H1 (cell line): ENCODE measurements at regions not wholly inside any gene's neighbourhood (a gene's known extent, or its start where the extent isn't known, plus 50 kb on each side); places are given as distances from the start of the nearest gene placed in this dataset.

Source experiments
- CTCF ChIA-PET: fragments of 300-600 bp; sonication (Branson Sonifier 250); formaldehyde crosslinking; loops from one replicate; lab custom pipeline; 2021; ENCODE audit not compliant: partially characterized antibody; lab: Charles Lee
- POLR2A ChIA-PET: fragments of 300-600 bp; sonication (Branson Sonifier 250); formaldehyde crosslinking; loops from one replicate; lab custom pipeline; 2021; ENCODE audit warnings: inconsistent platforms; ENCODE audit not compliant: partially characterized antibody; lab: Charles Lee
- DNase-seq, 2 experiments: peaks; one replicate each; pipeline versions ENCODE4 v3.0.0 to v3.0.0-alpha.2; 2010 to 2022; ENCODE audit warnings: low spot score in 2 of 2, low read depth in 1 of 2, mixed read lengths in 1 of 2
- FAIRE-seq: peaks from 2 replicates; lab custom pipeline; 2011; peaks lifted over from hg19 to GRCh38; lab: Jason Lieb, UNC
- H2AFZ ChIP-seq: 2 replicates; pipeline ENCODE4 v1.8.1; 2012; ENCODE audit warnings: low read length, inconsistent platforms
- H2AK5ac ChIP-seq: 2 replicates; pipeline ENCODE4 v1.6.1; 2013; ENCODE audit warnings: low read depth, low read length
- H2BK120ac ChIP-seq: replicated peaks from 2 replicates; pipeline ENCODE3; 2013; ENCODE audit warnings: low read depth, low read length, inconsistent platforms
- H2BK12ac ChIP-seq: 2 replicates; pipeline ENCODE4 v1.6.1; 2013; ENCODE audit warnings: low read depth, low read length
- H2BK15ac ChIP-seq: 2 replicates; pipeline ENCODE4 v1.6.1; 2013; ENCODE audit warnings: low read length
- H2BK20ac ChIP-seq: 2 replicates; pipeline ENCODE4 v1.6.1; 2013; ENCODE audit warnings: low read length
- H2BK5ac ChIP-seq: 2 replicates; pipeline ENCODE4 v1.6.1; 2013; ENCODE audit warnings: low read depth, low read length
- H3K14ac ChIP-seq: 2 replicates; pipeline ENCODE4 v1.6.1; 2013; ENCODE audit warnings: inconsistent platforms; ENCODE audit not compliant: insufficient read length
- H3K18ac ChIP-seq: 2 replicates; pipeline ENCODE4 v1.6.1; 2013; ENCODE audit warnings: low read length; ENCODE audit errors: extremely low read depth
- H3K23ac ChIP-seq: 2 replicates; pipeline ENCODE4 v1.6.1; 2013; ENCODE audit warnings: inconsistent platforms; ENCODE audit not compliant: insufficient read length
- H3K23me2 ChIP-seq: 2 replicates; pipeline ENCODE4 v1.6.1; 2013; ENCODE audit warnings: low read depth, low read length
- H3K27ac ChIP-seq: 2 replicates; pipeline ENCODE4 v1.6.1; 2011; ENCODE audit warnings: low read depth, low read length, inconsistent platforms
- H3K27me3 ChIP-seq, 4 experiments: replicated peaks in 1 of 4; 1 replicate in 1 of 4; 2 replicates in 3 of 4; pipeline versions ENCODE4 v1.6.1 to v1.8.1; 2011 to 2013; ENCODE audit warnings: low read length in 3 of 4, mild to moderate bottlenecking in 3 of 4, inconsistent platforms in 2 of 4, mixed read lengths in 2 of 4, moderate library complexity in 1 of 4; ENCODE audit not compliant: control insufficient read depth in 3 of 4, insufficient read depth in 3 of 4; ENCODE audit errors: extremely low read depth in 1 of 4
- H3K36me3 ChIP-seq, 4 experiments: 2 replicates each; pipeline versions ENCODE4 v1.6.1 to v1.8.1; 2011 to 2013; ENCODE audit warnings: mild to moderate bottlenecking in 4 of 4, low read length in 3 of 4, moderate library complexity in 2 of 4, control low read depth in 1 of 4, inconsistent platforms in 1 of 4; ENCODE audit not compliant: insufficient read depth in 4 of 4, control insufficient read depth in 2 of 4
- H3K4ac ChIP-seq: replicated peaks from 2 replicates; pipeline ENCODE3; 2013; ENCODE audit warnings: low read length, low read depth, mixed read lengths, inconsistent platforms; ENCODE audit not compliant: insufficient read length
- H3K4me1 ChIP-seq, 4 experiments: replicated peaks in 1 of 4; 1 replicate in 1 of 4; 2 replicates in 3 of 4; pipeline versions ENCODE4 v1.6.1 to v1.8.1; 2011 to 2013; ENCODE audit warnings: low read length in 3 of 4, inconsistent platforms in 2 of 4, mixed read lengths in 1 of 4; ENCODE audit not compliant: insufficient read depth in 4 of 4, control insufficient read depth in 3 of 4
- H3K4me2 ChIP-seq, 2 experiments: 2 replicates each; pipeline versions ENCODE4 v1.6.1 to v1.8.1; 2011 to 2013; ENCODE audit warnings: low read depth in 2 of 2, low read length in 2 of 2, control low read depth in 1 of 2, inconsistent platforms in 1 of 2, mild to moderate bottlenecking in 1 of 2; ENCODE audit not compliant: insufficient read depth in 1 of 2
- H3K4me3 ChIP-seq, 4 experiments: fragments of 200-600, 300-600 bp in 1 of 4; sonication (generic), shearing (Covaris generic), sonication (Bioruptor Twin) in 1 of 4; 2 replicates each; pipeline versions ENCODE4 v1.5.1 to v1.8.1; 2011 to 2016; ENCODE audit warnings: low read length in 4 of 4, low read depth in 3 of 4, control low read depth in 2 of 4, inconsistent platforms in 2 of 4, mild to moderate bottlenecking in 2 of 4, mixed read lengths in 1 of 4, moderate library complexity in 1 of 4; ENCODE audit not compliant: insufficient read depth in 2 of 4; ENCODE audit errors: extremely low read depth in 1 of 4
- H3K56ac ChIP-seq: replicated peaks from 2 replicates; pipeline ENCODE3; 2013; ENCODE audit warnings: low read depth, mild to moderate bottlenecking, mixed read lengths, low read length, inconsistent platforms; ENCODE audit not compliant: insufficient read length
- H3K79me1 ChIP-seq: 2 replicates; pipeline ENCODE4 v1.6.1; 2013; ENCODE audit warnings: low read depth, low read length, control low read depth
- H3K79me2 ChIP-seq, 2 experiments: 2 replicates each; pipeline versions ENCODE4 v1.6.1 to v1.8.1; 2012 to 2013; ENCODE audit warnings: low read length in 2 of 2, mild to moderate bottlenecking in 2 of 2, inconsistent platforms in 1 of 2; ENCODE audit not compliant: insufficient read depth in 2 of 2, control insufficient read depth in 1 of 2
- H3K9ac ChIP-seq, 4 experiments: replicated peaks in 1 of 4; 1 replicate in 1 of 4; 2 replicates in 3 of 4; pipeline versions ENCODE4 v1.6.1 to v1.8.1; 2011 to 2013; ENCODE audit warnings: low read depth in 3 of 4, low read length in 3 of 4, control low read depth in 2 of 4, mild to moderate bottlenecking in 2 of 4, moderate library complexity in 2 of 4, inconsistent platforms in 1 of 4; ENCODE audit errors: extremely low read depth in 1 of 4
- H3K9me3 ChIP-seq, 2 experiments: 2 replicates each; pipeline versions ENCODE4 v1.6.1 to v1.8.1; 2012 to 2013; ENCODE audit warnings: mild to moderate bottlenecking in 2 of 2, moderate library complexity in 2 of 2, control low read depth in 1 of 2, inconsistent platforms in 1 of 2, low read depth in 1 of 2, low read length in 1 of 2, mixed read lengths in 1 of 2; ENCODE audit not compliant: insufficient read depth in 2 of 2
- H4K20me1 ChIP-seq, 2 experiments: replicated peaks in 1 of 2; 2 replicates each; pipeline versions ENCODE3 to v1.8.1; 2011 to 2013; ENCODE audit warnings: inconsistent platforms in 2 of 2, low read length in 2 of 2, mild to moderate bottlenecking in 1 of 2; ENCODE audit not compliant: insufficient read depth in 2 of 2, control insufficient read depth in 1 of 2
- H4K5ac ChIP-seq: 2 replicates; pipeline ENCODE4 v1.6.1; 2013; ENCODE audit warnings: low read length, low read depth, mixed read lengths, inconsistent platforms; ENCODE audit not compliant: insufficient read length
- H4K8ac ChIP-seq: 2 replicates; pipeline ENCODE4 v1.8.0; 2013; ENCODE audit warnings: mild to moderate bottlenecking, moderate library complexity, low read length, inconsistent platforms; ENCODE audit not compliant: insufficient read depth; ENCODE audit errors: extremely low read depth
- H4K91ac ChIP-seq: replicated peaks from 2 replicates; pipeline ENCODE3; 2013; ENCODE audit warnings: low read length, mixed read lengths, inconsistent platforms; ENCODE audit not compliant: insufficient read length
- GTF2F1 ChIP-seq: IDR thresholded peaks from 2 replicates; pipeline ENCODE4 v1.6.1; 2012; ENCODE audit warnings: low read depth, low read length, improper control_type of control experiment, borderline replicate concordance
- HDAC2 ChIP-seq, 2 experiments: fragments of 300-600 bp in 1 of 2; sonication (generic) in 1 of 2; IDR thresholded peaks; 2 replicates each; pipeline ENCODE4 v1.6.1; 2011 to 2012; ENCODE audit warnings: low read depth in 2 of 2, low read length in 2 of 2, mild to moderate bottlenecking in 2 of 2, moderate library complexity in 2 of 2, borderline replicate concordance in 1 of 2, inconsistent platforms in 1 of 2
- HDAC6 ChIP-seq: IDR thresholded peaks from one replicate; pipeline ENCODE4 v1.7.1; 2012; ENCODE audit warnings: low read depth, mild to moderate bottlenecking, inconsistent platforms, low read length, moderate library complexity
- MAFK ChIP-seq: IDR thresholded peaks from 2 replicates; pipeline ENCODE4 v1.6.1; 2012; ENCODE audit warnings: low read depth, mild to moderate bottlenecking, improper control_type of control experiment, low read length
- POLR2A ChIP-seq, 2 experiments: IDR thresholded peaks; 1 replicate in 1 of 2; 2 replicates in 1 of 2; pipeline ENCODE4 v1.6.1; 2011; ENCODE audit warnings: low read depth in 2 of 2, low read length in 2 of 2, mild to moderate bottlenecking in 2 of 2; ENCODE audit errors: control extremely low read depth in 1 of 2
- SIN3A ChIP-seq, 2 experiments: IDR thresholded peaks in 1 of 2; conservative IDR thresholded peaks in 1 of 2; 2 replicates each; pipeline ENCODE4 v1.6.1; 2011 to 2012; ENCODE audit warnings: low read length in 2 of 2, improper control_type of control experiment in 1 of 2, low read depth in 1 of 2, mild to moderate bottlenecking in 1 of 2
- WGBS, 2 experiments: shearing (Covaris generic) in 1 of 2; methylation state at CpG; one replicate each; pipeline versions ENCODE4 v1.1.6 to v1.1.7; 2013 to 2015; ENCODE audit warnings: low lambda C conversion rate in 2 of 2, mixed read lengths in 2 of 2, inconsistent platforms in 1 of 2, low coverage in 1 of 2, missing lambda C conversion rate in 1 of 2; ENCODE audit not compliant: insufficient replicate concordance in 2 of 2, insufficient coverage in 1 of 2, insufficient read length in 1 of 2; ENCODE audit errors: extremely low coverage in 1 of 2, missing lambda C conversion rate in 1 of 2; 5-methylcytosine and 5-hydroxymethylcytosine counted together

DNA sequence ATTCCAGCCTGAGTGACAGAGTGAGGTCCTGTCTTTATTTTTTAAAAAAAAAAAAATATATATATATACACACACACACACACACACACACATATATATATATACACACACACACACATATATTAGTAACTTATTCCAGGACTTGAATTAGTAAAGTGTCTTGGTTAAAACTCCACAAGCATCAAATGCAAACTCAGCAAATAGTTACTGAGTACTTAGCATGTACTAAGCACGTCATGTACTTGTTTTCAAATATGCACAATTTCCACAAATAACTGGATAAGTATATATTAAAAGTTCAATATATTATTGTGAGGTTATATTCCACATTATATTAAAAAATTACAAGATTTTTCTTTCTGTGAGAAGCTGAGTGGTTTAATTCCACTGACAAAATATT lies 304.7 kb downstream of the ZEB2 start:
- no peak overlapping the region for H2BK15ac ChIP-seq
- H2BK5ac ChIP-seq, result no peak overlapping the region
- TF ChIP-seq HDAC6 (no peak), POLR2A (IDR thresholded peaks at IDR 0.05; ENCODE audit: control extremely low read depth in 1 of 2, low read depth in 2 of 2, low read length in 2 of 2) (no peak), MAFK (peak; percentile 64; the same call in 1 of the 2 replicates), SIN3A (conservative IDR thresholded peaks at IDR 0.05 in 1 of 2, IDR thresholded peaks at IDR 0.05 in 1 of 2; ENCODE audit: low read depth in 1 of 2, low read length in 2 of 2) (no peak), HDAC2 (IDR thresholded peaks at IDR 0.05; ENCODE audit: borderline replicate concordance in 1 of 2, low read depth in 2 of 2, low read length in 2 of 2) (no peak), GTF2F1 (no peak)
- TF ChIP-seq, all 59 proteins: peak for 1
- Histone ChIP-seq H4K5ac (no peak overlapping the region), H3K9me3 (no peaks in the 10 kb centered on the region), H2AFZ (no peak overlapping the region), H3K4ac (no peak overlapping the region), H3K27me3 (no peaks in the 10 kb centered on the region), H3K14ac (no peak overlapping the region), H3K79me1 (no peaks in the 10 kb centered on the region), H3K4me1 (no peaks in the 10 kb centered on the region; a peak in 1 of 7 replicates), H3K4me3 (no peak overlapping the region), H3K23ac (no peak overlapping the region), H4K8ac (no peak overlapping the region), H4K20me1 (no peaks in the 10 kb centered on the region), H3K9ac (no peak overlapping the region), H2BK120ac (no peak overlapping the region), H3K23me2 (no peaks in the 10 kb centered on the region), H2BK12ac (no peak overlapping the region), H4K91ac (no peak overlapping the region), H3K4me2 (no peak overlapping the region), H2BK20ac (no peak overlapping the region), H3K79me2 (no peaks in the 10 kb centered on the region), H3K18ac (no peak overlapping the region), H3K36me3 (no peaks in the 10 kb centered on the region), H3K56ac (no peak overlapping the region), H2AK5ac (no peak overlapping the region), H3K27ac (no peak overlapping the region)
- FAIRE-seq (no peak), DNase-seq (no peak)
- WGBS, 2 experiments, result 95% methylated on average over 1 of the region's 1 CpG; no CpG with 5 or more reads in 1 of the 2 experiments
- POLR2A ChIA-PET, result no interaction called here
- CTCF ChIA-PET, result no interaction called here
